ENCODE measurements at regions not wholly inside any gene's neighbourhood (a gene's known extent, or its start where the extent isn't known, plus 50 kb on each side); places are given as distances from the start of the nearest gene placed in this dataset.

GRCh38 chr19:30316000-30316491, 56.1 kb upstream of the ZNF536 start:
- TF ChIP-seq CTCF (IDR thresholded peaks at IDR 0.05) (no peak), POLR2A (IDR thresholded peaks at IDR 0.05) (no peak)
